Erythroblast (primary cell): ENCODE measurements at regions not wholly inside any gene's neighbourhood (a gene's known extent, or its start where the extent isn't known, plus 50 kb on each side); places are given as distances from the start of the nearest gene placed in this dataset.
"Not testable (repeated sequence)": the region's sequence is repeated elsewhere in the genome, so short reads cannot be mapped to it uniquely, and the experiment has no call there.

Experiments
- DNase-seq, 2 experiments: peaks; one replicate each; lab custom pipeline; 2025; lab: John Stamatoyannopoulos, UW
- GATA1 ChIP-seq: IDR thresholded peaks from 2 replicates; pipeline ENCODE4 v1.6.1; 2011; ENCODE audit warnings: low read depth, mild to moderate bottlenecking, control low read depth, low read length, moderate library complexity
- POLR2A ChIP-seq: IDR thresholded peaks from 2 replicates; pipeline ENCODE4 v1.6.1; 2011; ENCODE audit warnings: mild to moderate bottlenecking, low read length

- no peak for DNase-seq
- no peak for TF ChIP-seq POLR2A
- TF ChIP-seq GATA1 = no peak
Measured at GRCh38 chr2:17401096-17401495, 117.1 kb downstream of the RAD51AP2 start.

GRCh38 chr2:17398770-17399169, 119.5 kb downstream of the RAD51AP2 start:
- TF ChIP-seq GATA1 (no peak), POLR2A (no peak)
- DNase-seq = no peak

- no peak for TF ChIP-seq GATA1
- TF ChIP-seq POLR2A = no peak
- DNase-seq = no peak
Measured at GRCh38 chr2:17388798-17389197, 129.4 kb downstream of the RAD51AP2 start.

- no peak for DNase-seq
- TF ChIP-seq POLR2A (no peak), GATA1 (no peak)
Measured at GRCh38 chr2:17387591-17387990, 130.6 kb downstream of the RAD51AP2 start.

- no peak for TF ChIP-seq GATA1
- no peak for TF ChIP-seq POLR2A
- no peak for DNase-seq
Measured at GRCh38 chr2:17386771-17387170, 131.5 kb downstream of the RAD51AP2 start.

- TF ChIP-seq GATA1 (no peak), POLR2A (no peak)
Measured at GRCh38 chr2:17380003-17380402, 138.2 kb downstream of the RAD51AP2 start.

GRCh38 chr2:17375262-17375661, 143.0 kb downstream of the RAD51AP2 start:
- TF ChIP-seq GATA1 (no peak), POLR2A (no peak)
- no peak for DNase-seq

More at GRCh38 chr2:17380003-17380402, 138.2 kb downstream of the RAD51AP2 start:
- no peak for DNase-seq

GRCh38 chr2:17373741-17374140, 144.5 kb downstream of the RAD51AP2 start:
- no peak for DNase-seq
- TF ChIP-seq POLR2A (no peak), GATA1 (no peak)

GRCh38 chr2:17373041-17373440, 145.2 kb downstream of the RAD51AP2 start:
- no peak for DNase-seq
- TF ChIP-seq GATA1 (no peak), POLR2A (no peak)

GRCh38 chr2:17363846-17364245, 154.4 kb downstream of the RAD51AP2 start:
- no peak for DNase-seq
- TF ChIP-seq GATA1 (no peak), POLR2A (no peak)

GRCh38 chr2:17362956-17363355, 155.3 kb downstream of the RAD51AP2 start:
- TF ChIP-seq GATA1 (no peak), POLR2A (no peak)
- no peak for DNase-seq

GRCh38 chr2:17355608-17356329, 162.5 kb downstream of the RAD51AP2 start:
- no peak for DNase-seq
- TF ChIP-seq POLR2A (no peak), GATA1 (no peak)

GRCh38 chr2:17353263-17353662, 165.0 kb downstream of the RAD51AP2 start:
- no peak for DNase-seq
- no peak for TF ChIP-seq GATA1

- not testable (repeated sequence) for DNase-seq
Measured at GRCh38 chr2:17342692-17343091, 175.5 kb downstream of the RAD51AP2 start.

GRCh38 chr2:17337507-17337906, 180.7 kb downstream of the RAD51AP2 start:
- DNase-seq = no peak
- TF ChIP-seq POLR2A = no peak

- DNase-seq = no peak
Measured at GRCh38 chr2:17336458-17336857, 181.8 kb downstream of the RAD51AP2 start.

More at GRCh38 chr2:17336458-17336857, 181.8 kb downstream of the RAD51AP2 start:
- TF ChIP-seq POLR2A = no peak
